ENCODE measurements at regions not wholly inside any gene's neighbourhood (a gene's known extent, or its start where the extent isn't known, plus 50 kb on each side); places are given as distances from the start of the nearest gene placed in this dataset.

DNA sequence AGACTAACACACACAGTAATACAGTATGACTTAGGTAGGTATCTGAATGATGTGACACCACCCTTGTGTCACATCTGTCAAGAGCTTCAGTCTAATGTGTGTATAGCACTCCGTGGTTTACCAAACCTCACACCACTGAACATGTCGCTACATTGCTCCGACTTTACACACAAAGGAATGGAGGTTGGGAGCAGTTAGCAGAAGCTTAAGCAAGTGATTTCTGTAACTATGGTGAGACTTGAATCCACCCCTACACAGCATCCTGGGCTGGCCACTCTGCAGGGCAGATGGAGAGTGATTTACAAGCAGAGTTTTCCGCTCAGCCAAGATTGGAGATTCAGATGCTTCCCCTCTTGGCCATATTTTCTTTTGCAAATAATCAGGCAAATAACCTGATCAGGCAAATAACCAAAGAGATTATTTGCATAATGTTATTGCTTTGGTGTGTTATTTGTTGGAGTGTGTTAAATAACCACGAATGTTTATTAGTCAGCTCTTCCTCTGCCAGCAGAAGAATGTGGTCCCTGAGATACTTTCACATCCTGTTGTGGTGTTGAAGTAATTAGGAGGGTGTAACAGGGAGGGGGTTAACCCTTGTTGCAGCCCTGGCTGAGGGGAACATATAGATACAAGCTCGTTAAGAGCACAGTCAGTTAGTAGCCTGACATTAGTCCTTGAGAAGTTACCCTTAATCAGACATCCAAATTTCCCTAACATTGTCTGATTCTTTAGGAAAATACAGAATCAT is 92.8 kb downstream of the SNX18 start:
- H3K9me3 ChIP-seq (replicated peaks in 1 of 2; ENCODE audit: control insufficient read depth in 1 of 2, insufficient read depth in 1 of 2, low read length in 2 of 2): no peaks in the 10 kb centered on the region
- intact Hi-C loops (cut with micrococcal nuclease): loop anchor here (1.0 to 10.0 kb wide), 3 partner anchors 37 to 86 kb away; no protein-coding TSS in a partner anchor
- peak overlapping the region; percentile 91 to 97 (median 94) for H3K27ac Mint-ChIP-seq
- H3K36me3 Mint-ChIP-seq: peaks cover 0 to 8% of the 10 kb centered on the region in 2 donors
- peaks cover 69 to 74% of the 10 kb centered on the region in 2 donors for H3K4me1 ChIP-seq (ENCODE audit: control insufficient read depth in 1 of 2, insufficient read depth in 2 of 2, low read length in 2 of 2)
- no peaks in the 10 kb centered on the region for H4K20me1 ChIP-seq (ENCODE audit: insufficient read depth, low read length)
- H3K4me3 Mint-ChIP-seq: peak overlapping the region; percentile 6 to 76
- H3K36me3 ChIP-seq (replicated peaks in 1 of 2; ENCODE audit: control insufficient read depth in 1 of 2, insufficient read depth in 2 of 2, low read length in 2 of 2): no peaks in the 10 kb centered on the region
- peaks cover 0 to 7% (median 5%) of the 10 kb centered on the region in 7 donors for H3K9me3 Mint-ChIP-seq
- 0% methylated on average over 1 of the region's 6 CpGs for WGBS (ENCODE audit: insufficient coverage)
- peaks cover 72% of the 10 kb centered on the region for H3K4me1 Mint-ChIP-seq
- peak; percentile 76 to 84 (median 82) for DNase-seq
- no peak overlapping the region for H3K9ac ChIP-seq (ENCODE audit: insufficient read depth, low read length, poor library complexity, severe bottlenecking)
- H2AFZ ChIP-seq (ENCODE audit: insufficient read depth, low read depth, low read length, poor library complexity, severe bottlenecking): no peak overlapping the region
- H3K79me2 ChIP-seq (ENCODE audit: insufficient read depth, low read length): no peaks in the 10 kb centered on the region
- H3K27me3 Mint-ChIP-seq (ENCODE audit: low read depth in 3 of 3): no peaks in the 10 kb centered on the region
- H3K27me3 ChIP-seq (ENCODE audit: control insufficient read depth in 2 of 2, insufficient read depth in 2 of 2, low read length in 2 of 2): no peaks in the 10 kb centered on the region
- TF ChIP-seq, protein P1, sequence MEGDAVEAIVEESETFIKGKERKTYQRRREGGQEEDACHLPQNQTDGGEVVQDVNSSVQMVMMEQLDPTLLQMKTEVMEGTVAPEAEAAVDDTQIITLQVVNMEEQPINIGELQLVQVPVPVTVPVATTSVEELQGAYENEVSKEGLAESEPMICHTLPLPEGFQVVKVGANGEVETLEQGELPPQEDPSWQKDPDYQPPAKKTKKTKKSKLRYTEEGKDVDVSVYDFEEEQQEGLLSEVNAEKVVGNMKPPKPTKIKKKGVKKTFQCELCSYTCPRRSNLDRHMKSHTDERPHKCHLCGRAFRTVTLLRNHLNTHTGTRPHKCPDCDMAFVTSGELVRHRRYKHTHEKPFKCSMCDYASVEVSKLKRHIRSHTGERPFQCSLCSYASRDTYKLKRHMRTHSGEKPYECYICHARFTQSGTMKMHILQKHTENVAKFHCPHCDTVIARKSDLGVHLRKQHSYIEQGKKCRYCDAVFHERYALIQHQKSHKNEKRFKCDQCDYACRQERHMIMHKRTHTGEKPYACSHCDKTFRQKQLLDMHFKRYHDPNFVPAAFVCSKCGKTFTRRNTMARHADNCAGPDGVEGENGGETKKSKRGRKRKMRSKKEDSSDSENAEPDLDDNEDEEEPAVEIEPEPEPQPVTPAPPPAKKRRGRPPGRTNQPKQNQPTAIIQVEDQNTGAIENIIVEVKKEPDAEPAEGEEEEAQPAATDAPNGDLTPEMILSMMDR (IDR thresholded peaks at IDR 0.05): no peak
- H3K4me2 ChIP-seq (replicated peaks; ENCODE audit: extremely low read depth, low read length, poor library complexity, severe bottlenecking): peak overlapping the region; percentile 59
- H3K4me3 ChIP-seq (replicated peaks in 1 of 3; ENCODE audit: low read depth in 2 of 3, low read length in 3 of 3): peak overlapping the region in 1 of 3 experiments; percentile 42
- peak overlapping the region; percentile 59 to 83 for H3K27ac ChIP-seq (ENCODE audit: low read depth in 1 of 2, low read length in 2 of 2)

DNA sequence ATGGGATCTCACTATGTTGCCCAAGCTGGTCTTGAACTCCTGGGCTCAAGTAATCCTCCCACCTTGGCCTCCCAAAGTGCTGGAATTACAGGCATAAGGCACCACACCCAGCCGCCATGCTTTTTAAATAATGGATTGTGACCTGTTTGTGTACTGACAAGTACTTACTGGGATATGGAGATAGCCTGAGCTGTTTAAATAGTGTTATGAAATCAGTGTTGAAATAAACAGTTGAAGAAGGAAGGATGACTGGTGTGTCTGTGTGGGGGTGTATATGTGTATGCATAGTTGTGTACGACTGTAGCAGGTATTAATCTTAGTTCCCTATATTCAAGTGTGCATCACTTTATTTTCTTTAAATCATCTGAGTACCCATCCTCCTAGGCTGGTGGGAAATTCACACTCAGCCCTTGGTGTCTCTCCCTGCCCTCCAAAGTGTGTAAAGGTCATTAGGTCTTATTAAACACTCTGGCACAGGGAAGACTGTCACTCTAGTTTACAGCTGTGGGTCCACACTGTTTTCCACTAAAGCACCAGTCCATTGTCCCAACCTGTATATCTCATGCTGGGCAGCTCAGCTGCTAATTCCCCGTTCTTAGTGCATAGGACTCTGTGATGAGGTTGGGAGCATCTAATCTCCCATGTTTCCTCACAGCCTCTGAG is 91.0 kb downstream of the SNX18 start:
- H3K4me1 Mint-ChIP-seq: peaks cover 67% of the 10 kb centered on the region
- Histone ChIP-seq H2AFZ (ENCODE audit: insufficient read depth, low read depth, low read length, poor library complexity, severe bottlenecking) (no peak overlapping the region), H3K27me3 (ENCODE audit: control insufficient read depth in 2 of 2, insufficient read depth in 2 of 2, low read length in 2 of 2) (no peaks in the 10 kb centered on the region), H3K79me2 (ENCODE audit: insufficient read depth, low read length) (no peaks in the 10 kb centered on the region), H3K4me2 (replicated peaks; ENCODE audit: extremely low read depth, low read length, poor library complexity, severe bottlenecking) (peak overlapping the region; percentile 48), H3K9me3 (replicated peaks in 1 of 2; ENCODE audit: control insufficient read depth in 1 of 2, insufficient read depth in 1 of 2, low read length in 2 of 2) (no peaks in the 10 kb centered on the region), H3K27ac (ENCODE audit: low read depth in 1 of 2, low read length in 2 of 2) (peak overlapping the region in 1 of 2 donors; percentile 84), H3K36me3 (replicated peaks in 1 of 2; ENCODE audit: control insufficient read depth in 1 of 2, insufficient read depth in 2 of 2, low read length in 2 of 2) (no peaks in the 10 kb centered on the region), H3K4me3 (replicated peaks in 1 of 3; ENCODE audit: low read depth in 2 of 3, low read length in 3 of 3) (peak overlapping the region in 1 of 3 experiments; percentile 28), H3K9ac (ENCODE audit: insufficient read depth, low read length, poor library complexity, severe bottlenecking) (no peak overlapping the region), H3K4me1 (ENCODE audit: control insufficient read depth in 1 of 2, insufficient read depth in 2 of 2, low read length in 2 of 2) (peaks cover 59 to 65% of the 10 kb centered on the region in 2 donors), H4K20me1 (ENCODE audit: insufficient read depth, low read length) (no peaks in the 10 kb centered on the region)
- TF ChIP-seq, protein P1 (IDR thresholded peaks at IDR 0.05): no peak
- no peaks in the 10 kb centered on the region for H3K27me3 Mint-ChIP-seq (ENCODE audit: low read depth in 3 of 3)
- peak; percentile 71 to 89 (median 81) for DNase-seq
- peaks cover 0 to 5% of the 10 kb centered on the region in 2 donors for H3K36me3 Mint-ChIP-seq
- H3K4me3 Mint-ChIP-seq: peak overlapping the region in 1 of 2 donors; percentile 48
- H3K27ac Mint-ChIP-seq: peak overlapping the region; percentile 83 to 95 (median 89)
- intact Hi-C loops (cut with micrococcal nuclease): no loop called here
- H3K9me3 Mint-ChIP-seq: peaks cover 0 to 7% (median 5%) of the 10 kb centered on the region in 7 donors
- WGBS (ENCODE audit: insufficient coverage): no CpG with 5 or more reads among the region's 3 CpGs
